Liver (tissue), 3 donors: ENCODE measurements at regions not wholly inside any gene's neighbourhood (a gene's known extent, or its start where the extent isn't known, plus 50 kb on each side); places are given as distances from the start of the nearest gene placed in this dataset.

Experiments used
- CTCF ChIP-seq: fragments of 150-350 bp; IDR thresholded peaks from 2 replicates; pipeline ENCODE4 v1.5.1; 2017; ENCODE audit warnings: improper control_type of control experiment, low read depth, low read length; ENCODE audit not compliant: missing input control
- EGR1 ChIP-seq, 2 donors: IDR thresholded peaks; 2 replicates each; pipeline ENCODE4 v1.6.1; 2016 to 2018; ENCODE audit warnings: antibody characterized with exemption in 2 of 2, low read depth in 2 of 2
- FOXA1 ChIP-seq: IDR thresholded peaks from 2 replicates; pipeline ENCODE4 v1.6.1; 2016; ENCODE audit warnings: antibody characterized with exemption
- HNF4G ChIP-seq: IDR thresholded peaks from 2 replicates; pipeline ENCODE4 v1.6.1; 2016; ENCODE audit warnings: antibody characterized with exemption
- JUND ChIP-seq, 2 donors: IDR thresholded peaks; 2 replicates each; pipeline ENCODE4 v1.6.1; 2016; ENCODE audit warnings: antibody characterized with exemption in 2 of 2
- RAD21 ChIP-seq, 2 donors: IDR thresholded peaks; 2 replicates each; pipeline ENCODE4 v1.6.1; 2016; ENCODE audit warnings: antibody characterized with exemption in 2 of 2, mild to moderate bottlenecking in 2 of 2
- REST ChIP-seq: IDR thresholded peaks from 2 replicates; pipeline ENCODE4 v1.6.1; 2016; ENCODE audit warnings: antibody characterized with exemption, mild to moderate bottlenecking
- SP1 ChIP-seq: IDR thresholded peaks from 2 replicates; pipeline ENCODE4 v1.6.1; 2018; ENCODE audit warnings: antibody characterized with exemption, mild to moderate bottlenecking
- TAF1 ChIP-seq: conservative IDR thresholded peaks from 2 replicates; pipeline ENCODE4 v1.6.1; 2016; ENCODE audit warnings: antibody characterized with exemption, mild to moderate bottlenecking
- YY1 ChIP-seq: IDR thresholded peaks from 2 replicates; pipeline ENCODE4 v1.6.1; 2016; ENCODE audit warnings: antibody characterized with exemption, mild to moderate bottlenecking
- ZBTB33 ChIP-seq: IDR thresholded peaks from 2 replicates; pipeline ENCODE4 v1.6.1; 2016; ENCODE audit warnings: antibody characterized with exemption
- TF ChIP-seq, protein P1 (sequence below): IDR thresholded peaks from 2 replicates; pipeline ENCODE4 v1.6.1; 2016; ENCODE audit warnings: antibody characterized with exemption
- donor health status: healthy.
- donor health status: healthy.

DNA sequence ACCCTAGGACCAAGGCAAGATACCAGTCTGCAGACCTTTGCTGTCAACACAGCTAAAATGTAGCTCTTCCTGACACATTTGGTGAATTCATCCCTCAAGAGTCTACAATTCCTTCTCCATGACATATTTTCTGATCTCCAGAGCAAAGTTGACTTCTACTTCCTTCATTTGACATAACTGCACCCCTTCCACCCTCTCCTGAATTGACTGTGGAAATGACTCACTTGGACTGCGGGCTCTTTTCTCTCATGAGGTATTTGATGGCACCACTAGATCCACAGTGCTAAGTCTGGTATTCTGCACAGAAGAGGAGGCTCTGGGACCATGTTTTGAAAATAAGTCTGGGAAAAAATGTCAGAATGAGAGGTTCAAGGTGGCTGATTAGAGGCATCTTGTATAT, 338.4 kb upstream of the TRPC7 start:
- TF ChIP-seq REST (no peak), CTCF (no peak), TAF1 (no peak), SP1 (no peak), ZBTB33 (no peak), RAD21 (IDR thresholded peaks at IDR 0.05) (no peak), YY1 (no peak), HNF4G (no peak), JUND (IDR thresholded peaks at IDR 0.05) (no peak), FOXA1 (no peak), EGR1 (IDR thresholded peaks at IDR 0.05; ENCODE audit: low read depth in 2 of 2) (no peak)
- TF ChIP-seq, protein P1, sequence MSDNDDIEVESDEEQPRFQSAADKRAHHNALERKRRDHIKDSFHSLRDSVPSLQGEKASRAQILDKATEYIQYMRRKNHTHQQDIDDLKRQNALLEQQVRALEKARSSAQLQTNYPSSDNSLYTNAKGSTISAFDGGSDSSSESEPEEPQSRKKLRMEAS: no peak
